ENCODE measurements at regions not wholly inside any gene's neighbourhood (a gene's known extent, or its start where the extent isn't known, plus 50 kb on each side); places are given as distances from the start of the nearest gene placed in this dataset.
"Not testable (repeated sequence)": the region's sequence is repeated elsewhere in the genome, so short reads cannot be mapped to it uniquely, and the experiment has no call there.

GRCh38 chr10:63901228-63901627 lies 380.0 kb downstream of the REEP3 start:
- in situ Hi-C loops (cut with MboI; ENCODE audit: low sequenced_read_pairs), result no loop called here

GRCh38 chr10:63901881-63902280 lies 380.7 kb downstream of the REEP3 start:
- in situ Hi-C loops (cut with MboI; ENCODE audit: low sequenced_read_pairs), result no loop called here

DNA sequence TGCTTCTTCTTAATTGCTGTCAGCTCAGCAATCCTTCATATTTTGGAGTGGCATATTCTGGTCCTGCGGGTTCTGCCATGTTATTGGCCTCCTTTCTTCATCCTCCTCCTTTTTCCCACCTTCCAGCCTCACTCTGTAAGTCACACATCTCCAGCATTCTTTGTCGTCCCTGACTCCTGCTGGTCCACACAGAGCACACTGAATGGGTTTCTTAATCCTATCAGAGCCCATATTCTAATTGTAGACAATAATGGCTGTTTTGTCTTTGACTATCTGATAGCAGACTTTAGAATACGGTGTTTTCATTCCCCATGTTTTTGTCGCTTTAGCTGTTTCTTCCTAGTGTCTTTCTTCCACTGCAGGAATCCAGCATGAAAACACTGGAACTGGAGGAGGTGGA lies 389.6 kb downstream of the REEP3 start:
- in situ Hi-C loops (cut with MboI; ENCODE audit: low sequenced_read_pairs), result no loop called here

DNA sequence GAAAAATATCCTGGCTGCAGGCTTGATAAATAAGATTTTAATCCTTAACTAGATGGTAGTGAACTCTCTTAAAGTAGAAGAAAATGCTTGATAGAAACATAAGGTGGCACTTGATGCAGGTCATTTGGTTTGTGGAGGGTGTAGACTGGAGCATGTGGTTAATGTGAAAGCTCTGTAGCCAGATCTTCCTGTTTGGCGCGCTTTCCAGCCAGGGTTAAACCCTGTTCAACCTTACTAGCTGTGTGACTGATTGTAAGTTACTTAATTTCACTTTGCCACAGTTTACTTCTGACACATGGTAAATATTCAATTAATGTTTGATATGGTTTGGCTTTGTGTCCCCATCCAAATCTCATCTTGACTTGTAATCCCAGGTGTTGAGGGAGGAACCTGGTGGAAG lies 394.0 kb downstream of the REEP3 start:
- in situ Hi-C loops (cut with MboI; ENCODE audit: low sequenced_read_pairs), result no loop called here

- in situ Hi-C loops (cut with MboI; ENCODE audit: low sequenced_read_pairs), result no loop called here
Observed at GRCh38 chr10:63917363-63917762, 396.2 kb downstream of the REEP3 start.

GRCh38 chr10:63919575-63920279 lies 398.5 kb downstream of the REEP3 start:
- in situ Hi-C loops (cut with MboI; ENCODE audit: low sequenced_read_pairs), result no loop called here

DNA sequence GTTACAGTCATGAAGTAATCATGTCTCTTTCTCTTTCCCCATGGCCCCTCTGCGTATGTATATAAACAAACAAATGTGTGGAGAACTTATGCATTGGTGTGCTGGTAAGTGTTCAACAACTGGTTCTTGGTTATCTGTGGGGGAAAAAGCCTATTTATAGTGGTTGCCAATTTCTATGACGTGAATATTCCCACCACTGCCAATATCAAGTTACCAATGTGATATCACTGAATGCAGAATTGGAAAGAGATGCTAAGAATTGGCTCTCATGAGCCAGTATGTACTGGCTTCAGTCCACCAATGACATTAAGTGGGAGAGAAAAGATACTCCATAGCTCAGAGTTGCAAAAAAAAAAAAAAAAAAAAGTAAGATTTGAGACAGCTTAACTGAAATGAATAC lies 399.7 kb downstream of the REEP3 start:
- in situ Hi-C loops (cut with MboI; ENCODE audit: low sequenced_read_pairs), result no loop called here

DNA sequence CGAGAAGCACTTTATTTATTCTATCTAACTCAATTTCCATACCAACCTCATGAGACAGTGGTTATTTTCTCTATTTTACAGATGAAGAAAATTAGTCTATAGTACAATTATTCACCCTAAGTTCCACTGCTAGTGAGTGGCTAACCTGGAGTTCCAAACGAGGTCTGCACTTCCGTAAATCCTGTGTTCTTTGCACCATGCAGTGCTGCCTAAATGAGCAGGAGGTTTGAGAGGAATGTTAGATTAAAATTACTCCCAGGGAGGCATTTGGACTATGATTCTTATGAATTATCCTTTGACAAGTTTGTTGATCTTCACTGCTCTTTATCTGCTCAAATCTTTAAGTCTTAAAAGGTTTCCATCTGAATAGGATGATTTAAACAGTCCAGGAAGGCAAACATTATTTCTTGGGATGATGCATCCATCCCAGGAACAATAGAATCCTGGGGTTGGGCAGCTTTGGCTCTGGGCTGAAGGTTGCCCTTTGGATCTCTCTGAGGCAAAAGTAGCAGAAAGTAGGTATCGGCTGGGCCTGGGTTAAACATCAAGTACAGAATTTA lies 400.8 kb downstream of the REEP3 start:
- in situ Hi-C loops (cut with MboI; ENCODE audit: low sequenced_read_pairs), result no loop called here

- in situ Hi-C loops (cut with MboI; ENCODE audit: low sequenced_read_pairs), result no loop called here
Observed at GRCh38 chr10:63922468-63923284, 401.5 kb downstream of the REEP3 start.

GRCh38 chr10:63929831-63930467 lies 408.7 kb downstream of the REEP3 start:
- in situ Hi-C loops (cut with MboI; ENCODE audit: low sequenced_read_pairs), result no loop called here

DNA sequence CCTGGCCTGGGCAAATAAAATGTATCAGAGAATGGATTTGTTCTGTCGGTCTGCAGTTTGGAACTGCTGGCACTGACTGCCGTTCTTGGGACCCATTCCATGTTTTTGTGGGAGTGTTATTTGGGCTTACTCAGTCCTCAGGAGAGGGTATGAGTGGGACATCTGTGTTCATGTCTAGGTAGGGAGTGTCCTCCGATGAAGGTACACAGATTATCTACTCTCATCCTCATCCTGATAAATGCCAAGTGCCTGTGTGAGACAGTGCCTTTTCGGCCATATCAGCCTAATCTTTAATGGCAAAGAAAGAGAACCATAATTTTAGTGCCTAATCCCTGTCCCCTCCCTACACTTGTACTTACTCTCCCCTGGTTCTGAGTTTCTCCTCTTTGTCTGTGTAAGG lies 409.4 kb downstream of the REEP3 start:
- in situ Hi-C loops (cut with MboI; ENCODE audit: low sequenced_read_pairs), result no loop called here

DNA sequence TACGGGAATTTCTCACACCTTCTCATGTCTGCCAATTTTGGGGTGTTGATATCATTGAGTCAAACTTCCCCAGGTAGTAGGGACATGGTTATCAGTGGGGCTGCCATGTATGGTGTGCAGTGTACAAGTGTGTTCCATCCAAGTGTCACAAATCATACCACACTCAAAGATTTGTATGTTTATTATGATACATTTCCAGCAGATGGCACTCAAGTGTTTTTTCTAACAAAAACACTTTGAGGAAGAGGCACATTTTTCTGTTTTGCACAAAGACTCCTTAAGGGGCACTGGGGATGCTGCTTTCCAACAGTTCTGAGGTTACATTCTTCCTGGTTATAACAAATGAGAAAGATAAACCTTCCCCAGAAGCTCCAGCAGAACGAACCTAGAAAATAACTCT lies 414.5 kb downstream of the REEP3 start:
- in situ Hi-C loops (cut with MboI; ENCODE audit: low sequenced_read_pairs), result no loop called here

- in situ Hi-C loops (cut with MboI; ENCODE audit: low sequenced_read_pairs), result no loop called here
Observed at GRCh38 chr10:63940277-63940922, 419.2 kb downstream of the REEP3 start.

- in situ Hi-C loops (cut with MboI; ENCODE audit: low sequenced_read_pairs), result no loop called here
Observed at GRCh38 chr10:63964406-63964805, 443.2 kb downstream of the REEP3 start.

DNA sequence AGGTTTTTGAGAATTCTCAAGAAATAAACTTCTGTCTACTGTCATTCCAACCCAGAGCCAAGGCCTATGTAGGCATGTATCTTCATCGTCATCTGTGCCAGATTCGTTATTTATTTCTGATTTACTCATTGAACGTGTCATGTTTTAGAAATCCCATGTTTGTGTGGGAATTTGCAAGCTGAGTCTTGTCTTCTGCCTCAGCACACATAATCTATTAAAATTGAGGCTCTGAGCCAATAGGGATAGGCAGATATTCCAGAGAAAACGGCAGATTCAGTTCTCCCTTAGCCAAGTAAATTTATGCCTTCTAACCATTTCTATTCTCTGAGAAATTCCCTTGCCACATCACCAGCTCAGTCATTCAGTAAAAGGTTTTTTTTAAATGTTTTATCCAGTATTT lies 444.6 kb downstream of the REEP3 start:
- in situ Hi-C loops (cut with MboI; ENCODE audit: low sequenced_read_pairs), result no loop called here

GRCh38 chr10:63972949-63973827 lies 452.0 kb downstream of the REEP3 start:
- in situ Hi-C loops (cut with MboI; ENCODE audit: low sequenced_read_pairs), result no loop called here

DNA sequence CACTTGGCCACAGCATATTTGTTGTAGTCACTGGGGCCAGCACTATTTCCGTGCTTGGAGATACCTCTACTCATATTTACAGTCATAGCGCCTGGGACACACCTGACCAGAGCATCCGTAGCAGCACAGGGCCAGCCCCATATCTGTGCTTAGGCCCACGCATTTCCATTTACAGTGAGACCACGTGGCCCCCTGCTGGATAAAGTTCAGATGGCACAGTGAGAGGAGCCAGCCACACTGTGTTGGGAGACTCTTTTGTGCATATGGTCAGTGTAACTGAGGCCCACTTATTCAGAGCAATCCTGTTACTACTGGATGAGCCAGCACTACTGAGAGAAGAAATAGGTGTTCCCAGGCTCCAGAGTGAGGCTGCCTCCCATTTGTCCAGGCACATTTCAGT lies 455.3 kb downstream of the REEP3 start:
- in situ Hi-C loops (cut with MboI; ENCODE audit: low sequenced_read_pairs), result no loop called here

- in situ Hi-C loops (cut with MboI; ENCODE audit: low sequenced_read_pairs), result no loop called here
Observed at GRCh38 chr10:63977329-63977923, 456.2 kb downstream of the REEP3 start.

DNA sequence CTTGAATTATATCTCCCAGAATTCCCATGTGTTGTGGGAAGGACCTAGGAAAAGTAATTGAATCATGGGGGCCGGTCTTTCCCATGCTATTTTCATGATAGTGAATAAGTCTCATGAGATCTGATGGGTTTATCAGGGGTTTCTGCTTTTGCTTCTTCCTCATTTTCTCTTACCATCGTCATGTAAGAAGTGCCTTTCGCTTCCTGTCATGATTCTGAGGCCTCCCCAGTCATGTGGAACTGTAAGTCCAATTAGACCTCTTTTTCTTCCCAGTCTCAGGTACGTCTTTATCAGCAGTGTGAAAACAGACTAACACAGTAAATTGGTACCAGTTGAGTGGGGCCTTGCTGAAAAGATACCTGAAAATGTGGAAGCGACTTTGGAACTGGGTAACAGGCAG lies 459.7 kb downstream of the REEP3 start:
- in situ Hi-C loops (cut with MboI; ENCODE audit: low sequenced_read_pairs), result not testable (repeated sequence)

- in situ Hi-C loops (cut with MboI; ENCODE audit: low sequenced_read_pairs), result not testable (repeated sequence)
Observed at GRCh38 chr10:63984061-63984460, 462.9 kb downstream of the REEP3 start.

Measured in HL-60/S4 treated with phorbol 12-myristate 13-acetate at 8.2 ng/mL for 4 days and 3 days (cell line).